Suppressor macrophage treated with lipopolysaccharide for 4 hours (primary cell): ENCODE measurements at regions not wholly inside any gene's neighbourhood (a gene's known extent, or its start where the extent isn't known, plus 50 kb on each side); places are given as distances from the start of the nearest gene placed in this dataset.
A peak's percentile ranks its signal among the peaks of the same experiment; 100 is the strongest.

Experiments
- DNase-seq: peaks from one replicate; pipeline ENCODE4 v3.0.0-alpha.2; 2020

GRCh38 chr9:129245276-129245675, 67.2 kb upstream of the IER5L start:
- peak; percentile 16 for DNase-seq

GRCh38 chr9:129242971-129243561, 65.0 kb upstream of the IER5L start:
- no peak for DNase-seq

- DNase-seq: no peak
These were observed 64.3 kb upstream of the IER5L start for GRCh38 chr9:129242191-129242941.

GRCh38 chr9:129241725-129242124, 63.7 kb upstream of the IER5L start:
- DNase-seq: no peak

- no peak for DNase-seq
These were observed 62.6 kb upstream of the IER5L start for GRCh38 chr9:129240581-129241211.

GRCh38 chr9:129239946-129240490, 62.0 kb upstream of the IER5L start:
- DNase-seq: no peak

GRCh38 chr9:129237803-129238202, 59.7 kb upstream of the IER5L start:
- DNase-seq: no peak

GRCh38 chr9:129237164-129237611, 59.1 kb upstream of the IER5L start:
- DNase-seq: peak; percentile 64

GRCh38 chr9:129236441-129237145, 58.5 kb upstream of the IER5L start:
- no peak for DNase-seq

GRCh38 chr9:129235931-129236331, 57.9 kb upstream of the IER5L start:
- no peak for DNase-seq

GRCh38 chr9:129235041-129235930, 57.2 kb upstream of the IER5L start:
- no peak for DNase-seq

GRCh38 chr9:129234491-129234890, 56.4 kb upstream of the IER5L start:
- DNase-seq: no peak

GRCh38 chr9:129232839-129233591, 55.0 kb upstream of the IER5L start:
- no peak for DNase-seq

- no peak for DNase-seq
These were observed 53.7 kb upstream of the IER5L start for GRCh38 chr9:129231759-129232158.

- no peak for DNase-seq
These were observed 53.1 kb upstream of the IER5L start for GRCh38 chr9:129231022-129231739.

- no peak for DNase-seq
These were observed 52.2 kb upstream of the IER5L start for GRCh38 chr9:129230302-129230701.
